ENCODE measurements at regions not wholly inside any gene's neighbourhood (a gene's known extent, or its start where the extent isn't known, plus 50 kb on each side); places are given as distances from the start of the nearest gene placed in this dataset.

GRCh38 chr1:87707411-87707810 is 378.7 kb downstream of the LMO4 start:
- no peak overlapping the region for H2AFZ ChIP-seq (ENCODE audit: low read length)
- no peak for DNase-seq
- no peak overlapping the region for H3K27ac ChIP-seq (ENCODE audit: low read length)
- H3K4me2 ChIP-seq (ENCODE audit: low read depth, low read length, poor library complexity, severe bottlenecking) = no peak overlapping the region
- H4K20me1 ChIP-seq (ENCODE audit: insufficient read depth, low read depth, low read length) = no peaks in the 10 kb centered on the region
- no peaks in the 10 kb centered on the region for H3K36me3 ChIP-seq (ENCODE audit: insufficient read depth, low read length)
- peaks cover 3% of the 10 kb centered on the region; the same call in 1 of the 2 replicates for H3K9me3 ChIP-seq (ENCODE audit: low read length)
- H3K4me1 ChIP-seq (ENCODE audit: low read length) = no peaks in the 10 kb centered on the region
- H3K79me2 ChIP-seq (ENCODE audit: low read length) = no peaks in the 10 kb centered on the region
- no peaks in the 10 kb centered on the region for H3K9me2 ChIP-seq (replicated peaks; ENCODE audit: insufficient read depth, low read length)
- H3K27me3 ChIP-seq (ENCODE audit: low read length) = no peaks in the 10 kb centered on the region
- H3K9ac ChIP-seq (ENCODE audit: low read length) = no peak overlapping the region
- no peak overlapping the region for H3K4me3 ChIP-seq (ENCODE audit: low read length)

DNA sequence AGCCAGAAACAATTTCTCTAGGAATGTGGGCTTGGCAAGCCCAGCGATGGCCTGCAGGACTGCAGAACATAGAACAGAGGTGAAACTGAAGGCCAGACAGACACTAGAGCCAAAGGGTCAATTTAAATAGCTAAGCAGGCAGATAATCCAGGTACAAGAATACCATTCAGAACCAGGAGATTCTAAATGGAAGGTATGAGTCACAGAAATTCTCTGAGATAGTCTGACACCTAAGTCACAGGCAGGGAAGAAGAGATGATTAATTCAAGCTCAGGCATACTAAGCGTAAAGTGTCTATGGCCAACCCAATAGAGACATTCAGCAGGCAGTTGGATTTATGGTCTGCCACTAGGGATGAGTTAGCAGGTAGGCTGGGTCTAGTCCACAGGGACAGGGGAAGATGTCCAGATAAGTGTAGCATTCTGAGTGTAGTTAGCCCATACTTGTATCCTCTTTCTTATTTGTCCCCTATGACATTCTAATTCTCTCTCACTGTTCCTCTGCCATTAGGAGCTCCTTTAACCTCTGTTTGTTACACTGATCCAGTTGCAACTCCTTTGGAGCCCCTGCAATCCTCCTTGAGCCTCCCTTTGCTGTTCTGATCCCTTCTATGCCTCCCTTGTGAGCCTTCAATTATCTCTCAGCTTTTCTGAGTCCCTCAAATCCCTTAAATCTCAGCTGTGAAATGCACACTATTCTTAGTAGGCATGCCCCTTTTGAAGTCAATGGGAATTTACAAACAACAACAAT is 383.8 kb downstream of the LMO4 start:
- no peaks in the 10 kb centered on the region for H3K79me2 ChIP-seq (ENCODE audit: low read length)
- no peak overlapping the region for H3K4me2 ChIP-seq (ENCODE audit: low read depth, low read length, poor library complexity, severe bottlenecking)
- no peak for DNase-seq
- H3K4me1 ChIP-seq (ENCODE audit: low read length) = no peaks in the 10 kb centered on the region
- H3K9me3 ChIP-seq (ENCODE audit: low read length) = no peaks in the 10 kb centered on the region
- H3K27me3 ChIP-seq (ENCODE audit: low read length) = no peaks in the 10 kb centered on the region
- no peaks in the 10 kb centered on the region for H3K9me2 ChIP-seq (replicated peaks; ENCODE audit: insufficient read depth, low read length)
- no peak overlapping the region for H3K27ac ChIP-seq (ENCODE audit: low read length)
- no peak overlapping the region for H2AFZ ChIP-seq (ENCODE audit: low read length)
- no peaks in the 10 kb centered on the region for H3K36me3 ChIP-seq (ENCODE audit: insufficient read depth, low read length)
- H4K20me1 ChIP-seq (ENCODE audit: insufficient read depth, low read depth, low read length) = no peaks in the 10 kb centered on the region
- H3K4me3 ChIP-seq (ENCODE audit: low read length) = no peak overlapping the region
- H3K9ac ChIP-seq (ENCODE audit: low read length) = no peak overlapping the region

DNA sequence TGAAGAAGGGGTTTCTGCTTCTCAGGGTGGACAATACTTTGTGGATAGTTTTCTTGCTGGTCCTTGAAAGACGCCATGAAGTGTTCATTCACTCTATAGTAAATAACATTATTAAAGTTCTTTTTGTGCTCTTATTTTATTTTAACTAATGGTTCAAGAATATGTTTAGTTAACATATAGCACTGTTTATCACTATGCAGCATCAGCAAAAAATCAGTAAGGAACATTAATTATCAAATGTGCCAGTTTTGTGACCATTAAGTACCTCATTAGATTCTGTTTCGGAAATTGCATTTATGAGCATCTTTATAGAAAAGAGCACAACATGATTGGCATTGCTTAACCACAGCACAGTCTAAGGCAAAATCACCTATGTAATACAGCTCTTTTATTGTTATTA is 385.6 kb downstream of the LMO4 start:
- Histone ChIP-seq H4K20me1 (ENCODE audit: insufficient read depth, low read depth, low read length) (no peaks in the 10 kb centered on the region), H3K4me3 (ENCODE audit: low read length) (no peak overlapping the region), H2AFZ (ENCODE audit: low read length) (no peak overlapping the region), H3K4me1 (ENCODE audit: low read length) (no peaks in the 10 kb centered on the region), H3K79me2 (ENCODE audit: low read length) (no peaks in the 10 kb centered on the region), H3K9me3 (ENCODE audit: low read length) (no peaks in the 10 kb centered on the region), H3K36me3 (ENCODE audit: insufficient read depth, low read length) (no peaks in the 10 kb centered on the region), H3K9ac (ENCODE audit: low read length) (no peak overlapping the region), H3K27ac (ENCODE audit: low read length) (no peak overlapping the region), H3K9me2 (replicated peaks; ENCODE audit: insufficient read depth, low read length) (no peaks in the 10 kb centered on the region), H3K4me2 (ENCODE audit: low read depth, low read length, poor library complexity, severe bottlenecking) (no peak overlapping the region), H3K27me3 (ENCODE audit: low read length) (no peaks in the 10 kb centered on the region)
- no peak for DNase-seq

- Histone ChIP-seq H2AFZ (ENCODE audit: low read length) (no peak overlapping the region), H3K9me3 (ENCODE audit: low read length) (no peaks in the 10 kb centered on the region), H3K9me2 (replicated peaks; ENCODE audit: insufficient read depth, low read length) (no peaks in the 10 kb centered on the region), H3K27me3 (ENCODE audit: low read length) (no peaks in the 10 kb centered on the region), H3K4me3 (ENCODE audit: low read length) (no peak overlapping the region), H3K4me2 (ENCODE audit: low read depth, low read length, poor library complexity, severe bottlenecking) (no peak overlapping the region), H4K20me1 (ENCODE audit: insufficient read depth, low read depth, low read length) (no peaks in the 10 kb centered on the region), H3K36me3 (ENCODE audit: insufficient read depth, low read length) (no peaks in the 10 kb centered on the region), H3K27ac (ENCODE audit: low read length) (no peak overlapping the region), H3K79me2 (ENCODE audit: low read length) (no peaks in the 10 kb centered on the region), H3K4me1 (ENCODE audit: low read length) (no peaks in the 10 kb centered on the region), H3K9ac (ENCODE audit: low read length) (no peak overlapping the region)
- DNase-seq = no peak
Measured at GRCh38 chr1:87715052-87715451, 386.4 kb downstream of the LMO4 start.

DNA sequence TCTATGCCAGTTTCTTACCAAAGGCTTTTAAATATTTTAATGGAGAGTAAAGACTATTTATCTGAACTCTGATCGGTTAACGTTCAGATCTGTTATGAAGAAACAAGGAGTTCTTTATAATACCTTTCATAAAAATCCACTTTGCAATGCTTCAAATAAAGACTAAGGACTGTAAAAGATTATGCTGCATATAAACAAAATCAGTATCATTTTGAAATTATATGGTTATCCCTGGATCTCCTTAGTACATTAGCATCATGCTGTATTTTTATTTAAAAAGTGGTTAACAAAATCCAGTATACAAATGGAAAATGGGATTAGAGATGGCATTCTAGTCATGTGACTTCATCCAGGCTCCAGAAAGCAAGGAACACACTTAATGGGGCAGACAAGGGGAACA is 386.8 kb downstream of the LMO4 start:
- Histone ChIP-seq H2AFZ (ENCODE audit: low read length) (no peak overlapping the region), H3K27ac (ENCODE audit: low read length) (no peak overlapping the region), H3K9me2 (replicated peaks; ENCODE audit: insufficient read depth, low read length) (no peaks in the 10 kb centered on the region), H3K27me3 (ENCODE audit: low read length) (no peaks in the 10 kb centered on the region), H3K4me3 (ENCODE audit: low read length) (no peak overlapping the region), H4K20me1 (ENCODE audit: insufficient read depth, low read depth, low read length) (no peaks in the 10 kb centered on the region), H3K9ac (ENCODE audit: low read length) (no peak overlapping the region), H3K36me3 (ENCODE audit: insufficient read depth, low read length) (no peaks in the 10 kb centered on the region), H3K4me2 (ENCODE audit: low read depth, low read length, poor library complexity, severe bottlenecking) (no peak overlapping the region), H3K4me1 (ENCODE audit: low read length) (no peaks in the 10 kb centered on the region), H3K9me3 (ENCODE audit: low read length) (no peaks in the 10 kb centered on the region), H3K79me2 (ENCODE audit: low read length) (no peaks in the 10 kb centered on the region)
- DNase-seq = no peak

DNA sequence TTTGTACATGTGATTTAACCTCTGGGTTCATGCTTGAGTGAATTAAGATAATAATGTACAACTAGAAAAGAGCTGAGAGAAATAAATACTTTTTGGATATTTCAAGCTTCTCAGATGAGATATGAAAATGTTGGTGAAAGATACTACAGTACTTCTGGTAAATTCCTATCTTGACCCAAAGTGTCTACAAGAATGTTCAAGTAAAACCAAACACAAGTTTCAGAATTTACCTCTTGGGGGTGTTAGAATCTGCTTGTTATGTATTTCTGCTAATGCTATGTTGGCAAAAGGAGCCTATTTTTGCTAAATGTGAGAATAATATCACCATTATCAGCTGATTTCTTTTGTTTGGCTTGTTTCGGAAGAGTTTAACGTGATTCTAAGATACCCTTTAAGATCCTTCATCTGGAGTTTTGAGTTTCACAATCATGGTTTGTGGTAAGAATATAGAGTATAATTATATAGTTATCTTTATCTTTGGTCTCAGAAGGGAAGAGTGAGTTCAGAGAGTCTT is 388.5 kb downstream of the LMO4 start:
- Histone ChIP-seq H3K4me1 (ENCODE audit: low read length) (no peaks in the 10 kb centered on the region), H3K79me2 (ENCODE audit: low read length) (no peaks in the 10 kb centered on the region), H3K27ac (ENCODE audit: low read length) (no peak overlapping the region), H3K27me3 (ENCODE audit: low read length) (no peaks in the 10 kb centered on the region), H3K9me2 (replicated peaks; ENCODE audit: insufficient read depth, low read length) (no peaks in the 10 kb centered on the region), H2AFZ (ENCODE audit: low read length) (no peak overlapping the region), H3K9me3 (ENCODE audit: low read length) (no peaks in the 10 kb centered on the region), H3K4me2 (ENCODE audit: low read depth, low read length, poor library complexity, severe bottlenecking) (no peak overlapping the region), H3K4me3 (ENCODE audit: low read length) (no peak overlapping the region), H4K20me1 (ENCODE audit: insufficient read depth, low read depth, low read length) (no peaks in the 10 kb centered on the region), H3K9ac (ENCODE audit: low read length) (no peak overlapping the region), H3K36me3 (ENCODE audit: insufficient read depth, low read length) (no peaks in the 10 kb centered on the region)
- DNase-seq = no peak

GRCh38 chr1:87718241-87718950 is 389.7 kb downstream of the LMO4 start:
- H3K4me2 ChIP-seq (ENCODE audit: low read depth, low read length, poor library complexity, severe bottlenecking) = no peak overlapping the region
- no peak overlapping the region for H3K9ac ChIP-seq (ENCODE audit: low read length)
- H3K4me3 ChIP-seq (ENCODE audit: low read length) = no peak overlapping the region
- H4K20me1 ChIP-seq (ENCODE audit: insufficient read depth, low read depth, low read length) = no peaks in the 10 kb centered on the region
- no peaks in the 10 kb centered on the region for H3K9me2 ChIP-seq (replicated peaks; ENCODE audit: insufficient read depth, low read length)
- DNase-seq = no peak
- H3K9me3 ChIP-seq (ENCODE audit: low read length) = no peaks in the 10 kb centered on the region
- H3K27me3 ChIP-seq (ENCODE audit: low read length) = no peaks in the 10 kb centered on the region
- no peaks in the 10 kb centered on the region for H3K4me1 ChIP-seq (ENCODE audit: low read length)
- no peaks in the 10 kb centered on the region for H3K36me3 ChIP-seq (ENCODE audit: insufficient read depth, low read length)
- H3K79me2 ChIP-seq (ENCODE audit: low read length) = no peaks in the 10 kb centered on the region
- no peak overlapping the region for H2AFZ ChIP-seq (ENCODE audit: low read length)
- H3K27ac ChIP-seq (ENCODE audit: low read length) = no peak overlapping the region

DNA sequence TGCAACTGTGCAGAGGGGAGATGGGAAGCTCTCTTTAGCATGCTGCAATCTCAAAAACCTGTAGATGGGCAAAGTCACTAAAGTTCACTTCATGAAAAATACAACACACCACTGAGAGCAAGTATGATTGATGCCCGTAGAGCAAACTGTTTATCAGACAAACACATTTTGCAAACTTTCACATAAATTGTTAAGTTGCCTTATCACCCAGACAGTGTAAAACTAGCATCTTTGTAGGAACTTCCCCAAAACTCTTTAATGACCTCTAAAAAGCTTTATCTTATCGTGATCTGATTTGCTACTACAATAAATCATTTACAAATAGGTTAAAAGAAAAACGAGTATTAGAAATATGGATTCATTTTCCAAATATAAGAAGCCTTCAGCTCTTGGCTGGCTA is 391.0 kb downstream of the LMO4 start:
- Histone ChIP-seq H3K9me3 (ENCODE audit: low read length) (no peaks in the 10 kb centered on the region), H3K9ac (ENCODE audit: low read length) (no peak overlapping the region), H2AFZ (ENCODE audit: low read length) (no peak overlapping the region), H3K36me3 (ENCODE audit: insufficient read depth, low read length) (no peaks in the 10 kb centered on the region), H3K79me2 (ENCODE audit: low read length) (no peaks in the 10 kb centered on the region), H3K4me3 (ENCODE audit: low read length) (no peak overlapping the region), H3K4me2 (ENCODE audit: low read depth, low read length, poor library complexity, severe bottlenecking) (no peak overlapping the region), H4K20me1 (ENCODE audit: insufficient read depth, low read depth, low read length) (no peaks in the 10 kb centered on the region), H3K9me2 (replicated peaks; ENCODE audit: insufficient read depth, low read length) (no peaks in the 10 kb centered on the region), H3K27me3 (ENCODE audit: low read length) (no peaks in the 10 kb centered on the region), H3K4me1 (ENCODE audit: low read length) (no peaks in the 10 kb centered on the region), H3K27ac (ENCODE audit: low read length) (no peak overlapping the region)
- DNase-seq = no peak
